NB4 (cell line): ENCODE measurements at regions not wholly inside any gene's neighbourhood (a gene's known extent, or its start where the extent isn't known, plus 50 kb on each side); places are given as distances from the start of the nearest gene placed in this dataset.

Experiments used
- DNase-seq: peaks from one replicate; pipeline ENCODE4 v3.0.0; 2010; ENCODE audit warnings: low read depth
- H3K4me3 ChIP-seq: one replicate; pipeline ENCODE4 v1.5.1; 2011; ENCODE audit warnings: mild to moderate bottlenecking, low read depth, low read length, moderate library complexity
- MAX ChIP-seq: IDR thresholded peaks from 2 replicates; pipeline ENCODE4 v1.6.1; 2011; ENCODE audit warnings: low read depth, low read length
- MYC ChIP-seq: IDR thresholded peaks from 2 replicates; pipeline ENCODE4 v1.6.1; 2011; ENCODE audit warnings: low read depth, low read length
- POLR2A ChIP-seq: IDR thresholded peaks from 2 replicates; pipeline ENCODE4 v1.6.1; 2011; ENCODE audit warnings: mild to moderate bottlenecking; ENCODE audit not compliant: insufficient read length; ENCODE audit errors: extremely low read depth
- TF ChIP-seq, protein P1 (sequence below): IDR thresholded peaks from one replicate; pipeline ENCODE4 v1.5.1; 2012; ENCODE audit warnings: low read depth, low read length

- TF ChIP-seq MYC (no peak), POLR2A (no peak), MAX (no peak)
- TF ChIP-seq, protein P1, sequence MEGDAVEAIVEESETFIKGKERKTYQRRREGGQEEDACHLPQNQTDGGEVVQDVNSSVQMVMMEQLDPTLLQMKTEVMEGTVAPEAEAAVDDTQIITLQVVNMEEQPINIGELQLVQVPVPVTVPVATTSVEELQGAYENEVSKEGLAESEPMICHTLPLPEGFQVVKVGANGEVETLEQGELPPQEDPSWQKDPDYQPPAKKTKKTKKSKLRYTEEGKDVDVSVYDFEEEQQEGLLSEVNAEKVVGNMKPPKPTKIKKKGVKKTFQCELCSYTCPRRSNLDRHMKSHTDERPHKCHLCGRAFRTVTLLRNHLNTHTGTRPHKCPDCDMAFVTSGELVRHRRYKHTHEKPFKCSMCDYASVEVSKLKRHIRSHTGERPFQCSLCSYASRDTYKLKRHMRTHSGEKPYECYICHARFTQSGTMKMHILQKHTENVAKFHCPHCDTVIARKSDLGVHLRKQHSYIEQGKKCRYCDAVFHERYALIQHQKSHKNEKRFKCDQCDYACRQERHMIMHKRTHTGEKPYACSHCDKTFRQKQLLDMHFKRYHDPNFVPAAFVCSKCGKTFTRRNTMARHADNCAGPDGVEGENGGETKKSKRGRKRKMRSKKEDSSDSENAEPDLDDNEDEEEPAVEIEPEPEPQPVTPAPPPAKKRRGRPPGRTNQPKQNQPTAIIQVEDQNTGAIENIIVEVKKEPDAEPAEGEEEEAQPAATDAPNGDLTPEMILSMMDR = no peak
- H3K4me3 ChIP-seq = no peak overlapping the region
- no peak for DNase-seq
These were observed 280.5 kb upstream of the OPRM1 start for GRCh38 chr6:153758516-153758915.

DNA sequence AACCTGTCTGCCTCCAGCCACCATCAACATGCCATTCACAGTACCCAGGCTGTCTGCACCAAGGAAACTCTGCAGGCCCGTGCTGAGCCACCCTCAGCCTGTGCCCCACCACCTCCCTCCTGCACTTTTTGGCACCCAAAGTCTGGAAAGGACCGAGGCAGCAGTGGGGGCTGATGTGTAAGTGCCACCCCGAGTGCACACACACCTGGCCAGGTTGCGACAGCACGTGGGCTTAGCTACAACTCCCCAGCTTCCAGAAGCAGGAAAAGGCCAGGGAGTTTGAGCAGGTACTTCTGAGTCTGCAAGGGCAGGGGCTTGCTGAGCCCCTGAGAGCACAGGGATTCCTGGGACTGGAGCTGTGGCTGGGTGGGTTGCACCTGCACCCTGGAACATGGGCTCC, 303.3 kb upstream of the OPRM1 start:
- no peak for DNase-seq
- no peak overlapping the region for H3K4me3 ChIP-seq
- TF ChIP-seq MYC = no peak
- no peak for TF ChIP-seq MAX

- DNase-seq = no peak
- TF ChIP-seq, protein P1 = no peak
- TF ChIP-seq MAX (no peak), MYC (no peak), POLR2A (no peak)
- no peak overlapping the region for H3K4me3 ChIP-seq
These were observed 309.9 kb upstream of the OPRM1 start for GRCh38 chr6:153729189-153729588.

GRCh38 chr6:153727885-153728284, 311.2 kb upstream of the OPRM1 start:
- TF ChIP-seq MYC = no peak
- TF ChIP-seq, protein P1 = no peak
- TF ChIP-seq POLR2A = no peak
- no peak for TF ChIP-seq MAX
- no peak for DNase-seq
- no peak overlapping the region for H3K4me3 ChIP-seq

DNA sequence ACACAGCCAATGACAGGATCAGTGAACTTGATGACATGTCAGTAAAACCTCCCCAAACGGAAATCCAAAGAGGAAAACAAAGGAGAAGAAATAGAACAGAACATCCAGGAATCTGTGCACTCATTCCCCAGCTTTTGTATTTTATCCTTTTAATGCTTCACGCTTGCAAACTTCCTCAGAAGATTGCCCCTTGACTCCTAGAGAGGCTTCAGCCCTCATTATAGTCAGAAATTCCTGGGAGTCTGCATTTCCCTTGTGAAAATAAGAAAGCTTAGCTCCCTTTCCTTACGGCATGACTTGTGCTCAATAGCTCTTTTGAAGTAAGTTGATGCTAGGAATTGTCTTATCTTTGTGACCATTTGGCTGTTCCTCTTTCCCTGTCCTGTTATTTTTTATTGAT, 313.6 kb upstream of the OPRM1 start:
- H3K4me3 ChIP-seq = no peak overlapping the region
- TF ChIP-seq, protein P1 = no peak
- no peak for TF ChIP-seq POLR2A
- TF ChIP-seq MYC = no peak
- no peak for DNase-seq

DNA sequence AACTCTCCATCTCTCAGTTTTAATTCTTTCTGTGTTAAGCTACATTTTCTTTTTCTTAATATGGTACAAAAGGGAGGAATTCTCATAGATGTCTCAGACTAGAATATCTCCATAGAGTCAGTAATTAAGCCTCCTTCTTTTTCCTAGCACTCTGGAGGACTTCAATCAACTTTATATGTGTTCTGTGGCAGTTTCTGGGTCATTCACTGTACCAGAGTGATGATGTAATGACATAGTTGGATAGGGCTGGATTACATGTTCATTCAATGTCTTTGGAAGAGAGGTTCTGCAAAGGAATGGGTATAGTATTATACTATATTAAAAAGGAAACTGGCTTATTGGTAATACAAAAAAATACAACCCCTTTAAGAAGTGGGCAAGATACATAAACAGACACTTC, 318.3 kb upstream of the OPRM1 start:
- DNase-seq = no peak
- TF ChIP-seq POLR2A = no peak
- TF ChIP-seq MYC = no peak
- TF ChIP-seq, protein P1 = no peak
- no peak for TF ChIP-seq MAX
- H3K4me3 ChIP-seq = no peak overlapping the region
